ENCODE measurements at regions not wholly inside any gene's neighbourhood (a gene's known extent, or its start where the extent isn't known, plus 50 kb on each side); places are given as distances from the start of the nearest gene placed in this dataset.

- no peak for TF ChIP-seq CTCF (IDR thresholded peaks at IDR 0.05; ENCODE audit: extremely low read depth in 1 of 2, insufficient read depth in 1 of 2, low read depth in 1 of 2, low read length in 2 of 2)
- no peak for TF ChIP-seq POLR2A (IDR thresholded peaks at IDR 0.05; ENCODE audit: low read depth, low read length)
- no peak for TF ChIP-seq POLR2AphosphoS5 (IDR thresholded peaks at IDR 0.05; ENCODE audit: insufficient read depth, low read depth, low read length)
- TF ChIP-seq EZH2 (IDR thresholded peaks at IDR 0.05; ENCODE audit: borderline replicate concordance, low read depth, low read length, severe bottlenecking), result no peak
Observed at GRCh38 chr13:26463848-26464247, 93.6 kb upstream of the WASF3 start.

Measured in endothelial cell of umbilical vein (primary cell).